C4-2B (cell line): ENCODE measurements at regions not wholly inside any gene's neighbourhood (a gene's known extent, or its start where the extent isn't known, plus 50 kb on each side); places are given as distances from the start of the nearest gene placed in this dataset.

Source experiments
- CTCF ChIP-seq: fragments of 450-650 bp; conservative IDR thresholded peaks from 2 replicates; pipeline ENCODE4 v1.5.1; 2017; ENCODE audit warnings: mild to moderate bottlenecking
- ZFX ChIP-seq: fragments of 450-650 bp; IDR thresholded peaks from 2 replicates; pipeline ENCODE4 v1.6.1; 2017

- TF ChIP-seq CTCF: no peak
- TF ChIP-seq ZFX: no peak
Observed at GRCh38 chr2:64225491-64225890, 81.3 kb upstream of the PELI1 start.
